ENCODE measurements at regions not wholly inside any gene's neighbourhood (a gene's known extent, or its start where the extent isn't known, plus 50 kb on each side); places are given as distances from the start of the nearest gene placed in this dataset.

DNA sequence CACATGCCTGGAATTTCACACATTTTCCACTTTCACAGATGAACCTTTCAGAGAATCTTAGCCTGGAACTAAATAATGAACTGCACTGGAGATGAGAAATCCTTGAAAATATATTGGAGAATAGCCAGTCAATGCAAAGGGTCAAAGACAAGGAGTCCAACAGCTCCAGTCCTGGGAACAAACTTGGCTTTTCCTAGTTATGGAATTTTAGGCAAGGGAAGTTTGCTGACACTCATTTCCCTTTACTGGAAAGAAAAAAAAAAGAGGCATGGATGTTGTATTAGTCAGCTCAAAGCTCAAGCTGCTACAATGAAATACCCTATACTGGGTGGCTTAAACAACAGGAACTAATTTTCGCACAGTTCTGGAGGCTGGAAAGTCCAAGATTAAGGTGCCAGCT is 690.8 kb upstream of the ARPP21 start:
- intact Hi-C loops (cut with micrococcal nuclease), result no loop called here
- CTCF ChIA-PET, result interaction anchor here (1.0 to 1.2 kb wide), 2 partner anchors 15 to 960 kb away, joined by 3 to 4 read pairs; no protein-coding TSS in a partner anchor
- no peak for FAIRE-seq

DNA sequence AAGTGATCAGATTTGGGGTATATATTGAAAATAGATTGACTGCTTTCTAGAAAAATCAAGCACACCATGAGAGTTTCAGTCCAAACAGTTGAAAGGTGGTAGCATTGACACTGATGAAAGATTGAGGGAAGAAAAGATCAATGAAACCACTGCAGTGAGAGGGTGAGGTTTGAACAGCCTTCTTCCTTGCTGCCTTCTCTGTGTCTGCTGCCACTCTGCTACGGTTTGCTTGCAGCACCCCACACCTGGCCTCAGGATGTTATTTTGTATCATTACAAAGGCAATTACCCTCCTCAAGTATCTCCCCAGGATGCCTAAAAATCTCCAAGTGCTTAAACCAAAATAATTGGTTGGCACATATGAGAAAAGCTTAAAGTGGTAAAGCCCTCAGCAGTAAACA is 683.6 kb upstream of the ARPP21 start:
- H4K20me1 ChIP-seq (replicated peaks; ENCODE audit: control insufficient read depth, extremely low read depth, insufficient read depth, low read length), result no peaks in the 10 kb centered on the region
- dilution Hi-C loops (cut with MboI; ENCODE audit: extremely low pct_ligation_motif_present, low sequenced_read_pairs), result no loop called here
- ChIA-PET POLR2A (no interaction called here), CTCF (no interaction called here)
- BruUV-seq (replicated peaks), result no TSS peak
- H3K9me1 ChIP-seq (replicated peaks; ENCODE audit: control insufficient read depth, extremely low read depth, insufficient read depth, low read length), result no peaks in the 10 kb centered on the region
- H2AFZ ChIP-seq (ENCODE audit: low read depth, low read length), result no peak overlapping the region
- intact Hi-C loops (cut with micrococcal nuclease), result no loop called here
- H3K27me3 ChIP-seq (ENCODE audit: control insufficient read depth in 2 of 2, insufficient read depth in 2 of 2, low read length in 2 of 2), result no peaks in the 10 kb centered on the region
- no peaks in the 10 kb centered on the region for H3K36me3 ChIP-seq (ENCODE audit: control insufficient read depth in 2 of 2, extremely low read depth in 1 of 2, insufficient read depth in 2 of 2, low read length in 2 of 2)
- H3K4me1 ChIP-seq (ENCODE audit: control insufficient read depth, extremely low read depth, insufficient read depth, low read length), result no peaks in the 10 kb centered on the region
- no peak overlapping the region for H3K4me2 ChIP-seq (ENCODE audit: insufficient read depth, low read length)
- H3K79me2 ChIP-seq (ENCODE audit: control insufficient read depth, insufficient read depth, low read length), result no peaks in the 10 kb centered on the region
- TF ChIP-seq FOS (IDR thresholded peaks at IDR 0.05; ENCODE audit: borderline replicate concordance, insufficient read depth, low read length), result no peak
- no peak for TF ChIP-seq POLR2A (IDR thresholded peaks at IDR 0.05; ENCODE audit: low read depth, low read length)
- TF ChIP-seq, protein P1, sequence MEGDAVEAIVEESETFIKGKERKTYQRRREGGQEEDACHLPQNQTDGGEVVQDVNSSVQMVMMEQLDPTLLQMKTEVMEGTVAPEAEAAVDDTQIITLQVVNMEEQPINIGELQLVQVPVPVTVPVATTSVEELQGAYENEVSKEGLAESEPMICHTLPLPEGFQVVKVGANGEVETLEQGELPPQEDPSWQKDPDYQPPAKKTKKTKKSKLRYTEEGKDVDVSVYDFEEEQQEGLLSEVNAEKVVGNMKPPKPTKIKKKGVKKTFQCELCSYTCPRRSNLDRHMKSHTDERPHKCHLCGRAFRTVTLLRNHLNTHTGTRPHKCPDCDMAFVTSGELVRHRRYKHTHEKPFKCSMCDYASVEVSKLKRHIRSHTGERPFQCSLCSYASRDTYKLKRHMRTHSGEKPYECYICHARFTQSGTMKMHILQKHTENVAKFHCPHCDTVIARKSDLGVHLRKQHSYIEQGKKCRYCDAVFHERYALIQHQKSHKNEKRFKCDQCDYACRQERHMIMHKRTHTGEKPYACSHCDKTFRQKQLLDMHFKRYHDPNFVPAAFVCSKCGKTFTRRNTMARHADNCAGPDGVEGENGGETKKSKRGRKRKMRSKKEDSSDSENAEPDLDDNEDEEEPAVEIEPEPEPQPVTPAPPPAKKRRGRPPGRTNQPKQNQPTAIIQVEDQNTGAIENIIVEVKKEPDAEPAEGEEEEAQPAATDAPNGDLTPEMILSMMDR (IDR thresholded peaks at IDR 0.05; ENCODE audit: extremely low read depth in 1 of 2, insufficient read depth in 1 of 2, low read depth in 1 of 2, low read length in 2 of 2), result no peak
- no peak for TF ChIP-seq MYC (IDR thresholded peaks at IDR 0.05; ENCODE audit: low read depth, low read length)
- no peak for TF ChIP-seq GATA2 (IDR thresholded peaks at IDR 0.05; ENCODE audit: insufficient read depth, insufficient read length, low read depth, low read length)
- TF ChIP-seq, protein P2, sequence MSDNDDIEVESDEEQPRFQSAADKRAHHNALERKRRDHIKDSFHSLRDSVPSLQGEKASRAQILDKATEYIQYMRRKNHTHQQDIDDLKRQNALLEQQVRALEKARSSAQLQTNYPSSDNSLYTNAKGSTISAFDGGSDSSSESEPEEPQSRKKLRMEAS (IDR thresholded peaks at IDR 0.05; ENCODE audit: insufficient read depth, insufficient read length), result no peak
- TF ChIP-seq EZH2 (IDR thresholded peaks at IDR 0.05; ENCODE audit: borderline replicate concordance, low read depth, low read length, severe bottlenecking), result no peak
- TF ChIP-seq JUN (IDR thresholded peaks at IDR 0.05; ENCODE audit: borderline replicate concordance, insufficient read depth, insufficient read length, low read depth), result no peak
- TF ChIP-seq POLR2AphosphoS5 (IDR thresholded peaks at IDR 0.05; ENCODE audit: insufficient read depth, low read depth, low read length), result no peak
- H3K9me3 ChIP-seq (replicated peaks; ENCODE audit: control insufficient read depth, insufficient read depth, low read length), result no peaks in the 10 kb centered on the region
- no peak overlapping the region for H3K4me3 ChIP-seq (replicated peaks in 1 of 3; ENCODE audit: insufficient read depth in 1 of 3, low read depth in 1 of 3, low read length in 3 of 3)
- H3K27ac ChIP-seq (ENCODE audit: insufficient read depth, low read depth, low read length), result no peak overlapping the region
- DNase-seq (ENCODE audit: low read depth, low spot score) (no peak), FAIRE-seq (no peak)
- H3K9ac ChIP-seq (replicated peaks; ENCODE audit: extremely low read depth, insufficient read depth, low read length), result no peak overlapping the region

More for the DNA sequence above, 690.8 kb upstream of the ARPP21 start:
- H3K4me2 ChIP-seq (ENCODE audit: insufficient read depth, low read length), result no peak overlapping the region
- H3K36me3 ChIP-seq (ENCODE audit: control insufficient read depth in 2 of 2, extremely low read depth in 1 of 2, insufficient read depth in 2 of 2, low read length in 2 of 2), result no peaks in the 10 kb centered on the region
- no peaks in the 10 kb centered on the region for H3K79me2 ChIP-seq (ENCODE audit: control insufficient read depth, insufficient read depth, low read length)
- H2AFZ ChIP-seq (ENCODE audit: low read depth, low read length), result no peak overlapping the region
- DNase-seq (ENCODE audit: low read depth, low spot score), result no peak
- no peak overlapping the region for H3K4me3 ChIP-seq (replicated peaks in 1 of 3; ENCODE audit: insufficient read depth in 1 of 3, low read depth in 1 of 3, low read length in 3 of 3)
- H3K27me3 ChIP-seq (ENCODE audit: control insufficient read depth in 2 of 2, insufficient read depth in 2 of 2, low read length in 2 of 2), result no peaks in the 10 kb centered on the region
- no peak overlapping the region for H3K9ac ChIP-seq (replicated peaks; ENCODE audit: extremely low read depth, insufficient read depth, low read length)
- BruUV-seq (replicated peaks), result no TSS peak
- TF ChIP-seq POLR2AphosphoS5 (IDR thresholded peaks at IDR 0.05; ENCODE audit: insufficient read depth, low read depth, low read length), result no peak
- no peak for TF ChIP-seq FOS (IDR thresholded peaks at IDR 0.05; ENCODE audit: borderline replicate concordance, insufficient read depth, low read length)
- TF ChIP-seq EZH2 (IDR thresholded peaks at IDR 0.05; ENCODE audit: borderline replicate concordance, low read depth, low read length, severe bottlenecking), result no peak
- TF ChIP-seq GATA2 (IDR thresholded peaks at IDR 0.05; ENCODE audit: insufficient read depth, insufficient read length, low read depth, low read length), result no peak
- no peak for TF ChIP-seq MYC (IDR thresholded peaks at IDR 0.05; ENCODE audit: low read depth, low read length)
- TF ChIP-seq JUN (IDR thresholded peaks at IDR 0.05; ENCODE audit: borderline replicate concordance, insufficient read depth, insufficient read length, low read depth), result no peak
- H3K9me3 ChIP-seq (replicated peaks; ENCODE audit: control insufficient read depth, insufficient read depth, low read length), result no peaks in the 10 kb centered on the region
- H3K4me1 ChIP-seq (ENCODE audit: control insufficient read depth, extremely low read depth, insufficient read depth, low read length), result no peaks in the 10 kb centered on the region
- POLR2A ChIA-PET, result no interaction called here
- dilution Hi-C loops (cut with MboI; ENCODE audit: extremely low pct_ligation_motif_present, low sequenced_read_pairs), result no loop called here
- no peak overlapping the region for H3K27ac ChIP-seq (ENCODE audit: insufficient read depth, low read depth, low read length)
- no peaks in the 10 kb centered on the region for H4K20me1 ChIP-seq (replicated peaks; ENCODE audit: control insufficient read depth, extremely low read depth, insufficient read depth, low read length)
- H3K9me1 ChIP-seq (replicated peaks; ENCODE audit: control insufficient read depth, extremely low read depth, insufficient read depth, low read length), result no peaks in the 10 kb centered on the region

Data from endothelial cell of umbilical vein (primary cell).